Body of pancreas (tissue), 4 donors: ENCODE measurements at regions not wholly inside any gene's neighbourhood (a gene's known extent, or its start where the extent isn't known, plus 50 kb on each side); places are given as distances from the start of the nearest gene placed in this dataset.
"Not testable (repeated sequence)": the region's sequence is repeated elsewhere in the genome, so short reads cannot be mapped to it uniquely, and the experiment has no call there.

Experiments used
- ATAC-seq: fragments of 150-250 bp; one replicate; pipeline ENCODE4 v1.9.1; 2016
- DNase-seq, 4 donors: peaks; one replicate each; pipeline ENCODE4 v3.0.0-alpha.2; 2019
- H3K27ac ChIP-seq, 4 donors: fragments of 200-600 bp; sonication (generic); 1 replicate in 3 of 4; 2 replicates in 1 of 4; pipeline versions ENCODE4 v1.5.1 to v1.6.1; 2016 to 2019; ENCODE audit warnings: mild to moderate bottlenecking in 1 of 4, mixed read lengths in 1 of 4, moderate library complexity in 1 of 4
- H3K27me3 ChIP-seq, 2 donors: fragments of 200-600 bp; sonication (generic); one replicate each; pipeline ENCODE4 v1.6.0; 2016; ENCODE audit warnings: mild to moderate bottlenecking in 1 of 2
- H3K36me3 ChIP-seq, 2 donors: fragments of 200-600 bp; sonication (generic); replicated peaks in 1 of 2; 2 replicates each; pipeline ENCODE4 v1.5.1; 2016; ENCODE audit warnings: low read depth in 2 of 2; ENCODE audit not compliant: insufficient read depth in 1 of 2
- H3K4me1 ChIP-seq: fragments of 200-600 bp; sonication (generic); one replicate; pipeline ENCODE4 v1.6.0; 2016
- H3K4me3 ChIP-seq, 2 donors: fragments of 200-600 bp; sonication (generic); 1 replicate in 1 of 2; 2 replicates in 1 of 2; pipeline ENCODE4 v1.5.1; 2016 to 2019
- H3K9me3 ChIP-seq, 3 donors: fragments of 200-600 bp; sonication (generic); 1 replicate in 2 of 3; 2 replicates in 1 of 3; pipeline ENCODE4 v1.5.1; 2016
- POLR2A ChIP-seq, 3 donors: fragments of 450-650 bp; IDR thresholded peaks; one replicate each; pipeline ENCODE4 v1.6.1; 2016; ENCODE audit warnings: antibody characterized with exemption in 3 of 3, mild to moderate bottlenecking in 2 of 3
- WGBS, 2 donors: methylation state at CpG; one replicate each; pipeline ENCODE4 v1.1.5; 2017; 5-methylcytosine and 5-hydroxymethylcytosine counted together
- intact Hi-C: fragments of 100-400 bp; cut with DNase I; formaldehyde crosslinking; loops from one replicate; pipeline ENCODE4 v1.15.1; 2023
- TF ChIP-seq, protein P1 (sequence below), 7 experiments: fragments of 450-650 bp in 4 of 7; fragments of 200-600 bp in 3 of 7; sonication (generic) in 3 of 7; IDR thresholded peaks; one replicate each; pipeline ENCODE4 v1.5.1; 2016 to 2019; ENCODE audit warnings: antibody characterized with exemption in 7 of 7

DNA sequence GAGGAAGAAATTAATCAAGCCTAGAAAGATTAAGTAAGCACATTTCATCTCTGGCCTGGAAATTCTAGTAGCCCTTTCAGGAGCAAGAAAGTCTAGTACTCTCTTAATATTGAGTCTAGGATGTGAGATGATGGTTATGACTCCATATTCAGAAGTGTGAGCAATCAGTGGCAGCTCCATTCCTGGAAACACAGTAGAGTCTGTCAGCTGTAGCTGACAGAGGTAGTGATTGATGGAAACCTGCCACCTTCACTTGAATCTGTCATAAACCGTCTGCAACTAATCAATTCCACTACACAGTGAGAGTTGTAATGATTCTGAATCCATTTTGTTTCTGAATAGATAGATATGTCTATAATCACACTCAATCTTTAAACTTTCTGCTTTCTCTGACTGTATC is 635.1 kb downstream of the IRS1 start:
- 26 to 33% methylated on average over 1 of the region's 1 CpG for WGBS, 2 donors
- Histone ChIP-seq H3K36me3 (no peaks in the 10 kb centered on the region), H3K4me1 (no peaks in the 10 kb centered on the region), H3K27me3 (no peaks in the 10 kb centered on the region), H3K27ac (no peak overlapping the region), H3K4me3 (no peak overlapping the region), H3K9me3 (no peaks in the 10 kb centered on the region)
- TF ChIP-seq, protein P1, sequence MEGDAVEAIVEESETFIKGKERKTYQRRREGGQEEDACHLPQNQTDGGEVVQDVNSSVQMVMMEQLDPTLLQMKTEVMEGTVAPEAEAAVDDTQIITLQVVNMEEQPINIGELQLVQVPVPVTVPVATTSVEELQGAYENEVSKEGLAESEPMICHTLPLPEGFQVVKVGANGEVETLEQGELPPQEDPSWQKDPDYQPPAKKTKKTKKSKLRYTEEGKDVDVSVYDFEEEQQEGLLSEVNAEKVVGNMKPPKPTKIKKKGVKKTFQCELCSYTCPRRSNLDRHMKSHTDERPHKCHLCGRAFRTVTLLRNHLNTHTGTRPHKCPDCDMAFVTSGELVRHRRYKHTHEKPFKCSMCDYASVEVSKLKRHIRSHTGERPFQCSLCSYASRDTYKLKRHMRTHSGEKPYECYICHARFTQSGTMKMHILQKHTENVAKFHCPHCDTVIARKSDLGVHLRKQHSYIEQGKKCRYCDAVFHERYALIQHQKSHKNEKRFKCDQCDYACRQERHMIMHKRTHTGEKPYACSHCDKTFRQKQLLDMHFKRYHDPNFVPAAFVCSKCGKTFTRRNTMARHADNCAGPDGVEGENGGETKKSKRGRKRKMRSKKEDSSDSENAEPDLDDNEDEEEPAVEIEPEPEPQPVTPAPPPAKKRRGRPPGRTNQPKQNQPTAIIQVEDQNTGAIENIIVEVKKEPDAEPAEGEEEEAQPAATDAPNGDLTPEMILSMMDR (IDR thresholded peaks at IDR 0.05) = no peak
- TF ChIP-seq POLR2A (IDR thresholded peaks at IDR 0.05) = no peak
- DNase-seq = no peak
- no peak for ATAC-seq
- intact Hi-C loops = no loop called here

DNA sequence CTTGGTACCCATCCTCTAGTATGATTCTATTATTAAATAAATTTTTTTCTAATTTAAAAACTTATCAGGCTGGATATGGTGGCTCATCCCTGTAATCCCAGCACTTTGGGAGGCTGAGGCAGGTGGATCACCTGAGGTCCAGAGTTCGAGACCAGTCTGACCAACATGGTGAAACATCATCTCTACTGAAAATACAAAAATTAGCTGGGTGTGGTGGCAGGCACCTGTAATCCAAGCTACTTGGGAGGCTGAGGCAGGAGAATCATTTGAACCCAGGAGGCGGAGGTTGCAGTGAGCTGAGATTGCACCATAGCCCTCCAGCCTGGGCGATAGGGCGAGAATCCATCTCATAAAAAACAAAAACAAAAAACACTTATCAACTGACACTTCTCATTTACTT is 639.0 kb downstream of the IRS1 start:
- H3K4me1 ChIP-seq, DNase-seq, ATAC-seq, H3K27me3 ChIP-seq, intact Hi-C loops, H3K9me3 ChIP-seq, H3K36me3 ChIP-seq, H3K4me3 ChIP-seq, H3K27ac ChIP-seq: not testable (repeated sequence)
- WGBS, 2 donors = 90 to 95% methylated on average over 4 of the region's 4 CpGs

DNA sequence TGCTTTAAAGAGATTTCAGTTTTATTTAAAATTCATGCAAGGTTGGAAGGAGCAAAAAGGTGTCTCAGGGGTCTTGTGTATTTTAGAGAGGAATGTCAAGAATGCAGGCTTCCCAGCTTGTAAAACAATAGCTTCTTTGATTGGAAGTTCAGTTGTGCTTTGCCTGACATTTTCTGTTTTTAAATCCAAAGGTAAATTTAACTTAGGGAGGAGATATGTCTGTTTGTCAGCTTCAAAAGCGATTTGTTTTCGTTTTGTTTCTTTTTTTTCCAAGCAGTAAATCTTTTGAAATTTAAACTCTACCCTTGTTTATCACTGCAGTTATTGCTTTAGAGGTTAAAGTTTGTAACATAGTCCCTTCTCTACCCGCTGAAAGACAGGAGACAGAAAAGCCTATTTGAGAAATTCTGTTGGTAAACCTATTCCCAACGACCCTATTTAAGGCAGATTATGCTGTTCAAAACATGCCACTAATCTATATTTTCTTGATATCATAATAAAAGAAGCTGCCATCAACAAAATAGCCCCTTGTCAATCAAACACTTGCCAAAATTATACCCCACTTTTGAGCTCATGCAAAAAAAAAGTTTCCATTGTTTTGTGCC is 639.6 kb downstream of the IRS1 start:
- no peaks in the 10 kb centered on the region for H3K9me3 ChIP-seq
- 16% methylated on average over 4 of the region's 4 CpGs for WGBS, 2 donors
- TF ChIP-seq, protein P1 (IDR thresholded peaks at IDR 0.05) = no peak
- no peak for TF ChIP-seq POLR2A (IDR thresholded peaks at IDR 0.05)
- H3K27ac ChIP-seq = peak overlapping the region in 2 of 4 donors; percentile 31 to 60
- ATAC-seq = no peak
- H3K4me1 ChIP-seq = no peaks in the 10 kb centered on the region
- DNase-seq = no peak
- no peaks in the 10 kb centered on the region for H3K36me3 ChIP-seq
- H3K4me3 ChIP-seq = no peak overlapping the region
- no peaks in the 10 kb centered on the region for H3K27me3 ChIP-seq
- intact Hi-C loops = no loop called here

GRCh38 chr2:226158940-226159339 is 640.7 kb downstream of the IRS1 start:
- ATAC-seq (no peak), DNase-seq (no peak)
- Histone ChIP-seq H3K4me1 (peaks cover 4% of the 10 kb centered on the region), H3K36me3 (no peaks in the 10 kb centered on the region), H3K27me3 (no peaks in the 10 kb centered on the region), H3K9me3 (no peaks in the 10 kb centered on the region), H3K27ac (peak overlapping the region in 1 of 4 donors; percentile 6), H3K4me3 (no peak overlapping the region)
- intact Hi-C loops = no loop called here
- 79 to 80% methylated on average over 2 of the region's 2 CpGs for WGBS, 2 donors
- TF ChIP-seq, protein P1 (IDR thresholded peaks at IDR 0.05) = no peak
- no peak for TF ChIP-seq POLR2A (IDR thresholded peaks at IDR 0.05)

- 71 to 84% methylated on average over 1 of the region's 1 CpG for WGBS, 2 donors
- ATAC-seq (no peak), DNase-seq (no peak)
- no peak overlapping the region for H3K4me3 ChIP-seq
- no peaks in the 10 kb centered on the region for H3K9me3 ChIP-seq
- H3K4me1 ChIP-seq = peaks cover 4% of the 10 kb centered on the region
- H3K27me3 ChIP-seq = no peaks in the 10 kb centered on the region
- intact Hi-C loops = no loop called here
- H3K36me3 ChIP-seq = no peaks in the 10 kb centered on the region
- H3K27ac ChIP-seq = no peak overlapping the region
- TF ChIP-seq, protein P1 (IDR thresholded peaks at IDR 0.05) = no peak
- no peak for TF ChIP-seq POLR2A (IDR thresholded peaks at IDR 0.05)
These were observed 641.4 kb downstream of the IRS1 start for GRCh38 chr2:226158229-226158628.
